ENCODE measurements at regions not wholly inside any gene's neighbourhood (a gene's known extent, or its start where the extent isn't known, plus 50 kb on each side); places are given as distances from the start of the nearest gene placed in this dataset.

GRCh38 chr15:94924057-94924456 is 692.7 kb downstream of the MCTP2 start:
- H2BK120ac ChIP-seq (replicated peaks; ENCODE audit: low read depth, low read length) = no peak overlapping the region
- H3K4me3 ChIP-seq (ENCODE audit: extremely low read depth in 1 of 4, insufficient read depth in 2 of 4, low read depth in 3 of 4, low read length in 4 of 4) = no peak overlapping the region
- H3K9ac ChIP-seq (replicated peaks in 1 of 4; ENCODE audit: extremely low read depth in 1 of 4, low read depth in 3 of 4, low read length in 3 of 4) = no peak overlapping the region
- H3K14ac ChIP-seq (ENCODE audit: insufficient read length) = no peak overlapping the region
- H3K56ac ChIP-seq (replicated peaks; ENCODE audit: insufficient read length, low read depth, low read length) = no peak overlapping the region
- H2AK5ac ChIP-seq (ENCODE audit: low read depth, low read length) = no peak overlapping the region
- no peak overlapping the region for H2BK20ac ChIP-seq (ENCODE audit: low read length)
- H4K8ac ChIP-seq (ENCODE audit: extremely low read depth, insufficient read depth, low read length) = no peak overlapping the region
- H4K91ac ChIP-seq (replicated peaks; ENCODE audit: insufficient read length, low read length) = no peak overlapping the region
- no peaks in the 10 kb centered on the region for H3K27me3 ChIP-seq (replicated peaks in 1 of 4; ENCODE audit: control insufficient read depth in 3 of 4, extremely low read depth in 1 of 4, insufficient read depth in 3 of 4, low read length in 3 of 4)
- H4K20me1 ChIP-seq (replicated peaks in 1 of 2; ENCODE audit: control insufficient read depth in 1 of 2, insufficient read depth in 2 of 2, low read length in 2 of 2) = no peaks in the 10 kb centered on the region
- H3K4me1 ChIP-seq (replicated peaks in 1 of 4; ENCODE audit: control insufficient read depth in 3 of 4, insufficient read depth in 4 of 4, low read length in 3 of 4) = no peaks in the 10 kb centered on the region
- no peak for FAIRE-seq
- ChIA-PET POLR2A (ENCODE audit: partially characterized antibody) (no interaction called here), CTCF (ENCODE audit: partially characterized antibody) (interaction anchor here (0.8 kb wide), 1 partner anchor 286 kb away, joined by 3 read pairs; no protein-coding TSS in a partner anchor)
- H3K23me2 ChIP-seq (ENCODE audit: low read depth, low read length) = no peaks in the 10 kb centered on the region
- no peak for DNase-seq (ENCODE audit: low read depth in 1 of 2, low spot score in 2 of 2)
- WGBS, 2 experiments (ENCODE audit: extremely low coverage in 1 of 2, insufficient coverage in 1 of 2, insufficient read length in 1 of 2, insufficient replicate concordance in 2 of 2, low coverage in 1 of 2, low lambda C conversion rate in 2 of 2, missing lambda C conversion rate in 1 of 2) = 93% methylated on average over 3 of the region's 3 CpGs; no CpG with 5 or more reads in 1 of the 2 experiments
- no peaks in the 10 kb centered on the region for H3K79me1 ChIP-seq (ENCODE audit: low read depth, low read length)
- H3K4me2 ChIP-seq (ENCODE audit: insufficient read depth in 1 of 2, low read depth in 2 of 2, low read length in 2 of 2) = no peak overlapping the region
- no peaks in the 10 kb centered on the region for H3K79me2 ChIP-seq (ENCODE audit: control insufficient read depth in 1 of 2, insufficient read depth in 2 of 2, low read length in 2 of 2)
- no peak overlapping the region for H3K18ac ChIP-seq (ENCODE audit: extremely low read depth, low read length)
- H3K27ac ChIP-seq (ENCODE audit: low read depth, low read length) = no peak overlapping the region
- H3K9me3 ChIP-seq (ENCODE audit: insufficient read depth in 2 of 2, low read depth in 1 of 2, low read length in 1 of 2) = no peaks in the 10 kb centered on the region
- no peaks in the 10 kb centered on the region for H3K36me3 ChIP-seq (ENCODE audit: control insufficient read depth in 2 of 4, insufficient read depth in 4 of 4, low read length in 3 of 4)
- H3K4ac ChIP-seq (replicated peaks; ENCODE audit: insufficient read length, low read depth, low read length) = no peak overlapping the region
- H2BK5ac ChIP-seq (ENCODE audit: low read depth, low read length) = no peak overlapping the region
- H4K5ac ChIP-seq (ENCODE audit: insufficient read length, low read depth, low read length) = no peak overlapping the region
- H2BK15ac ChIP-seq (ENCODE audit: low read length) = no peak overlapping the region
- no peak overlapping the region for H2BK12ac ChIP-seq (ENCODE audit: low read depth, low read length)
- H2AFZ ChIP-seq (ENCODE audit: low read length) = no peak overlapping the region
- no peak overlapping the region for H3K23ac ChIP-seq (ENCODE audit: insufficient read length)
- TF ChIP-seq SP4 (IDR thresholded peaks at IDR 0.05; ENCODE audit: low read length) (no peak), CBX5 (IDR thresholded peaks at IDR 0.05; ENCODE audit: low read depth, low read length) (no peak), POLR2A (IDR thresholded peaks at IDR 0.05; ENCODE audit: control extremely low read depth in 1 of 2, low read depth in 2 of 2, low read length in 2 of 2) (no peak), HDAC2 (IDR thresholded peaks at IDR 0.05; ENCODE audit: borderline replicate concordance in 1 of 2, low read depth in 2 of 2, low read length in 2 of 2) (no peak), SP2 (IDR thresholded peaks at IDR 0.05; ENCODE audit: low read length) (no peak), POLR2AphosphoS5 (IDR thresholded peaks at IDR 0.05; ENCODE audit: low read depth, low read length) (no peak), SIN3A (conservative IDR thresholded peaks at IDR 0.05 in 1 of 2, IDR thresholded peaks at IDR 0.05 in 1 of 2; ENCODE audit: low read depth in 1 of 2, low read length in 2 of 2) (no peak), PHF8 (conservative IDR thresholded peaks at IDR 0.05; ENCODE audit: low read depth, low read length) (no peak), GABPA (IDR thresholded peaks at IDR 0.05; ENCODE audit: borderline replicate concordance, insufficient read depth, low read length) (no peak), BCL11A (IDR thresholded peaks at IDR 0.05; ENCODE audit: low read depth in 2 of 2, low read length in 2 of 2) (no peak), NANOG (IDR thresholded peaks at IDR 0.05; ENCODE audit: insufficient read depth, low read depth, low read length, poor library complexity, severe bottlenecking) (no peak), TAF1 (IDR thresholded peaks at IDR 0.05; ENCODE audit: low read depth, low read length) (no peak), SUZ12 (IDR thresholded peaks at IDR 0.05; ENCODE audit: low read length) (no peak)
- TF ChIP-seq, protein P1, sequence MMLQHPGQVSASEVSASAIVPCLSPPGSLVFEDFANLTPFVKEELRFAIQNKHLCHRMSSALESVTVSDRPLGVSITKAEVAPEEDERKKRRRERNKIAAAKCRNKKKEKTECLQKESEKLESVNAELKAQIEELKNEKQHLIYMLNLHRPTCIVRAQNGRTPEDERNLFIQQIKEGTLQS (IDR thresholded peaks at IDR 0.05; ENCODE audit: insufficient read depth, low read depth, low read length) = no peak

Data from H1 (cell line).